Right lobe of liver (tissue), 6 donors: ENCODE measurements at regions not wholly inside any gene's neighbourhood (a gene's known extent, or its start where the extent isn't known, plus 50 kb on each side); places are given as distances from the start of the nearest gene placed in this dataset.

Source experiments
- ATAC-seq, 4 donors: fragments of 200-7000 bp; cut with Tn5 transposase; one replicate each; pipeline ENCODE4 v1.9.1; 2020; ENCODE audit warnings: mild to moderate bottlenecking in 4 of 4, moderate library complexity in 4 of 4
- DNase-seq, 3 donors: peaks; one replicate each; pipeline ENCODE4 v3.0.0-alpha.2; 2020
- H3K27ac ChIP-seq, 3 donors: fragments of 200-600 bp; one replicate each; pipeline ENCODE4 v1.8.0; 2022
- H3K27me3 ChIP-seq, 2 donors: fragments of 200-600 bp; one replicate each; pipeline ENCODE4 v1.8.0; 2022
- H3K36me3 ChIP-seq, 4 donors: fragments of 200-600 bp; sonication (generic) in 1 of 4; one replicate each; pipeline versions ENCODE4 v1.5.1 to v1.8.0; 2017 to 2022; ENCODE audit warnings: control low read depth in 1 of 4
- H3K4me1 ChIP-seq, 4 donors: fragments of 200-600 bp; sonication (generic) in 1 of 4; one replicate each; pipeline versions ENCODE4 v1.5.1 to v1.8.0; 2017 to 2022; ENCODE audit warnings: control low read depth in 1 of 4
- H3K4me3 ChIP-seq, 3 donors: fragments of 200-600 bp; one replicate each; pipeline ENCODE4 v1.8.0; 2022
- H3K9me3 ChIP-seq, 4 donors: fragments of 200-600 bp; sonication (generic) in 1 of 4; one replicate each; pipeline versions ENCODE4 v1.5.1 to v1.8.0; 2017 to 2022; ENCODE audit warnings: control low read depth in 1 of 4
- CTCF ChIP-seq, 4 donors: fragments of 200-600 bp in 3 of 4; fragments of 450-650 bp in 1 of 4; IDR thresholded peaks; one replicate each; pipeline versions ENCODE4 v1.5.1 to v1.8.0; 2016 to 2022; ENCODE audit warnings: antibody characterized with exemption in 4 of 4, mild to moderate bottlenecking in 2 of 4
- POLR2A ChIP-seq: fragments of 450-650 bp; IDR thresholded peaks from one replicate; pipeline ENCODE4 v1.6.1; 2017; ENCODE audit warnings: antibody characterized with exemption, mild to moderate bottlenecking
- WGBS: methylation state at CpG from one replicate; pipeline ENCODE4 v1.1.6; 2018; ENCODE audit warnings: low coverage, low lambda C conversion rate; ENCODE audit not compliant: insufficient coverage; ENCODE audit errors: missing lambda C conversion rate; 5-methylcytosine and 5-hydroxymethylcytosine counted together
- intact Hi-C, 2 donors: fragments of 100-400 bp; cut with DNase I; formaldehyde crosslinking; loops; one replicate each; pipeline versions ENCODE4 v1.11.2 to v1.14.1; 2022
- donor health status: DM: no; HTN: yes; CAD: no.
- donor health status: DM: no; HTN: no; CAD: no.
- donor health status: DM: no; HTN: no; CAD: no.
- donor health status: DM: no; HTN: yes; CAD: no.
- donor health status: DM: no; HTN: yes; CAD: no.

- ATAC-seq (no peak), DNase-seq (no peak)
- no peak for TF ChIP-seq CTCF (IDR thresholded peaks at IDR 0.05)
- TF ChIP-seq POLR2A: no peak
- intact Hi-C loops: no loop called here
- Histone ChIP-seq H3K9me3 (no peaks in the 10 kb centered on the region), H3K27me3 (no peaks in the 10 kb centered on the region), H3K4me1 (no peaks in the 10 kb centered on the region), H3K36me3 (no peaks in the 10 kb centered on the region), H3K4me3 (no peak overlapping the region), H3K27ac (no peak overlapping the region)
- WGBS: 93% methylated on average over 2 of the region's 3 CpGs
Observed at GRCh38 chr20:40457404-40457803, 231.6 kb downstream of the MAFB start.

- no peaks in the 10 kb centered on the region for H3K4me1 ChIP-seq
- H3K4me3 ChIP-seq: no peak overlapping the region
- ATAC-seq: no peak
- TF ChIP-seq CTCF (IDR thresholded peaks at IDR 0.05) (no peak), POLR2A (no peak)
- no peaks in the 10 kb centered on the region for H3K9me3 ChIP-seq
- no peaks in the 10 kb centered on the region for H3K27me3 ChIP-seq
- H3K27ac ChIP-seq: no peak overlapping the region
- no peaks in the 10 kb centered on the region for H3K36me3 ChIP-seq
- DNase-seq: no peak
- intact Hi-C loops: no loop called here
- 86% methylated on average over 3 of the region's 3 CpGs for WGBS
Observed at GRCh38 chr20:40452758-40453157, 236.3 kb downstream of the MAFB start.

GRCh38 chr20:40451552-40451951 lies 237.5 kb downstream of the MAFB start:
- ATAC-seq: no peak
- no peaks in the 10 kb centered on the region for H3K9me3 ChIP-seq
- WGBS: 70% methylated on average over 1 of the region's 1 CpG
- H3K36me3 ChIP-seq: no peaks in the 10 kb centered on the region
- TF ChIP-seq CTCF (IDR thresholded peaks at IDR 0.05): no peak
- no peak for TF ChIP-seq POLR2A
- intact Hi-C loops: no loop called here
- no peaks in the 10 kb centered on the region for H3K4me1 ChIP-seq
- no peak for DNase-seq
- no peaks in the 10 kb centered on the region for H3K27me3 ChIP-seq
- H3K27ac ChIP-seq: no peak overlapping the region
- H3K4me3 ChIP-seq: no peak overlapping the region

GRCh38 chr20:40449974-40450616 lies 238.9 kb downstream of the MAFB start:
- DNase-seq: no peak
- no peak overlapping the region for H3K4me3 ChIP-seq
- TF ChIP-seq CTCF (IDR thresholded peaks at IDR 0.05): no peak
- no peak for TF ChIP-seq POLR2A
- H3K27ac ChIP-seq: no peak overlapping the region
- no peaks in the 10 kb centered on the region for H3K36me3 ChIP-seq
- H3K9me3 ChIP-seq: no peaks in the 10 kb centered on the region
- ATAC-seq: no peak
- 69% methylated on average over 4 of the region's 4 CpGs for WGBS
- no peaks in the 10 kb centered on the region for H3K4me1 ChIP-seq
- intact Hi-C loops: no loop called here
- H3K27me3 ChIP-seq: no peaks in the 10 kb centered on the region
